Fibroblast of pulmonary artery (primary cell): ENCODE measurements at regions not wholly inside any gene's neighbourhood (a gene's known extent, or its start where the extent isn't known, plus 50 kb on each side); places are given as distances from the start of the nearest gene placed in this dataset.

Source experiments
- DNase-seq: peaks from one replicate; pipeline ENCODE4 v3.0.0-alpha.2; 2010; ENCODE audit warnings: low read depth
- H3K4me3 ChIP-seq: replicated peaks from 2 replicates; pipeline ENCODE4 v1.5.1; 2011; ENCODE audit warnings: low read depth, mild to moderate bottlenecking, control low read depth, low read length, moderate library complexity
- CTCF ChIP-seq: IDR thresholded peaks from 2 replicates; pipeline ENCODE4 v1.5.1; 2011; ENCODE audit warnings: mild to moderate bottlenecking, control low read depth, low read length, inconsistent platforms; ENCODE audit errors: missing control alignments

- H3K4me3 ChIP-seq = no peak overlapping the region
- TF ChIP-seq CTCF = no peak
- DNase-seq = no peak
Measured at GRCh38 chr6:54689620-54690019, 157.0 kb upstream of the FAM83B start.

GRCh38 chr6:54690596-54690995, 156.0 kb upstream of the FAM83B start:
- no peak overlapping the region for H3K4me3 ChIP-seq
- no peak for DNase-seq
- TF ChIP-seq CTCF = no peak

GRCh38 chr6:54694928-54695532, 151.5 kb upstream of the FAM83B start:
- DNase-seq = no peak
- no peak for TF ChIP-seq CTCF

GRCh38 chr6:54695815-54696214, 150.8 kb upstream of the FAM83B start:
- TF ChIP-seq CTCF = no peak
- no peak for DNase-seq
- no peak overlapping the region for H3K4me3 ChIP-seq

More at GRCh38 chr6:54694928-54695532, 151.5 kb upstream of the FAM83B start:
- H3K4me3 ChIP-seq = no peak overlapping the region

- H3K4me3 ChIP-seq = no peak overlapping the region
- no peak for DNase-seq
- peak; percentile 13 for TF ChIP-seq CTCF
Measured at GRCh38 chr6:54697424-54697823, 149.1 kb upstream of the FAM83B start.

- TF ChIP-seq CTCF = no peak
- no peak overlapping the region for H3K4me3 ChIP-seq
- no peak for DNase-seq
Measured at GRCh38 chr6:54698974-54699373, 147.6 kb upstream of the FAM83B start.

GRCh38 chr6:54700158-54700557, 146.4 kb upstream of the FAM83B start:
- no peak overlapping the region for H3K4me3 ChIP-seq
- no peak for DNase-seq
- no peak for TF ChIP-seq CTCF
